ENCODE measurements at regions not wholly inside any gene's neighbourhood (a gene's known extent, or its start where the extent isn't known, plus 50 kb on each side); places are given as distances from the start of the nearest gene placed in this dataset.

DNA sequence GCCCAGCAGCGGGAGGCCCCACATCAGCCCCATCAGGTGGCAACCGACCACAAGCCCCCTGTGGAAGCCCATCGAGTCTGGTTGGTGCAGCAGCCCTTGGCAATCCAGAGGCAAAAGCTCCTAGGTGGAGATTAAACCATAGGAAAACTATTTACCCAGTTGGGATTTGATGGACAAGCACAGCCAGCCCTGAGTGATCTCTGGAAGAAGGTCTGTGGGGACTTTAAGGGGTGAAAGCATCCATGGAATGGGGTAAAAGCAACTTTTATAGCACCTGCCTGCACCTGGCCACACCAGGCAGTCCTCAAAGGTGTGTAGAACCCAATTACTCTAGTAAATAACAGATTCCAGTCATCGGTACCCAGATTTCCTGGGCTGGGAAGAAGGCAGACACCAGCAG, 206.3 kb downstream of the IGSF11 start:
- no peaks in the 10 kb centered on the region for H3K27me3 ChIP-seq (ENCODE audit: insufficient read depth, low read length, poor library complexity)
- TF ChIP-seq, protein P1, sequence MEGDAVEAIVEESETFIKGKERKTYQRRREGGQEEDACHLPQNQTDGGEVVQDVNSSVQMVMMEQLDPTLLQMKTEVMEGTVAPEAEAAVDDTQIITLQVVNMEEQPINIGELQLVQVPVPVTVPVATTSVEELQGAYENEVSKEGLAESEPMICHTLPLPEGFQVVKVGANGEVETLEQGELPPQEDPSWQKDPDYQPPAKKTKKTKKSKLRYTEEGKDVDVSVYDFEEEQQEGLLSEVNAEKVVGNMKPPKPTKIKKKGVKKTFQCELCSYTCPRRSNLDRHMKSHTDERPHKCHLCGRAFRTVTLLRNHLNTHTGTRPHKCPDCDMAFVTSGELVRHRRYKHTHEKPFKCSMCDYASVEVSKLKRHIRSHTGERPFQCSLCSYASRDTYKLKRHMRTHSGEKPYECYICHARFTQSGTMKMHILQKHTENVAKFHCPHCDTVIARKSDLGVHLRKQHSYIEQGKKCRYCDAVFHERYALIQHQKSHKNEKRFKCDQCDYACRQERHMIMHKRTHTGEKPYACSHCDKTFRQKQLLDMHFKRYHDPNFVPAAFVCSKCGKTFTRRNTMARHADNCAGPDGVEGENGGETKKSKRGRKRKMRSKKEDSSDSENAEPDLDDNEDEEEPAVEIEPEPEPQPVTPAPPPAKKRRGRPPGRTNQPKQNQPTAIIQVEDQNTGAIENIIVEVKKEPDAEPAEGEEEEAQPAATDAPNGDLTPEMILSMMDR (IDR thresholded peaks at IDR 0.05; ENCODE audit: borderline replicate concordance, extremely low read depth, low read length, poor library complexity, severe bottlenecking): no peak
- TF ChIP-seq EZH2 (IDR thresholded peaks at IDR 0.05; ENCODE audit: borderline replicate concordance, low read depth, low read length, severe bottlenecking): no peak
- no peak overlapping the region for H3K27ac ChIP-seq (ENCODE audit: low read length)
- no peak overlapping the region for H3K4me3 ChIP-seq (ENCODE audit: low read depth in 1 of 2, low read length in 2 of 2)
- no peaks in the 10 kb centered on the region for H3K36me3 ChIP-seq (ENCODE audit: insufficient read depth, low read length)
- H3K79me2 ChIP-seq (ENCODE audit: insufficient read depth, low read length): no peaks in the 10 kb centered on the region
- no peaks in the 10 kb centered on the region for H3K4me1 ChIP-seq (ENCODE audit: insufficient read depth, low read length)
- no peak overlapping the region for H3K9ac ChIP-seq (ENCODE audit: low read depth, low read length)
- H3K9me3 ChIP-seq (ENCODE audit: insufficient read depth, low read length, severe bottlenecking): no peaks in the 10 kb centered on the region
- H3K4me2 ChIP-seq (ENCODE audit: insufficient read depth, low read length): no peak overlapping the region
- ATAC-seq (ENCODE audit: insufficient read depth, low read depth): no peak
- no peak overlapping the region for H2AFZ ChIP-seq (ENCODE audit: low read depth, low read length)
- no peak for DNase-seq
- H4K20me1 ChIP-seq (ENCODE audit: insufficient read depth, low read length): no peaks in the 10 kb centered on the region

GRCh38 chr3:118833075-118833474, 201.6 kb downstream of the IGSF11 start:
- no peak overlapping the region for H3K4me2 ChIP-seq (ENCODE audit: insufficient read depth, low read length)
- H3K27me3 ChIP-seq (ENCODE audit: insufficient read depth, low read length, poor library complexity): no peaks in the 10 kb centered on the region
- no peaks in the 10 kb centered on the region for H3K9me3 ChIP-seq (ENCODE audit: insufficient read depth, low read length, severe bottlenecking)
- no peak overlapping the region for H3K9ac ChIP-seq (ENCODE audit: low read depth, low read length)
- no peaks in the 10 kb centered on the region for H4K20me1 ChIP-seq (ENCODE audit: insufficient read depth, low read length)
- H3K4me1 ChIP-seq (ENCODE audit: insufficient read depth, low read length): no peaks in the 10 kb centered on the region
- DNase-seq (no peak), ATAC-seq (ENCODE audit: insufficient read depth, low read depth) (no peak)
- H2AFZ ChIP-seq (ENCODE audit: low read depth, low read length): no peak overlapping the region
- H3K27ac ChIP-seq (ENCODE audit: low read length): no peak overlapping the region
- TF ChIP-seq, protein P1 (IDR thresholded peaks at IDR 0.05; ENCODE audit: borderline replicate concordance, extremely low read depth, low read length, poor library complexity, severe bottlenecking): no peak
- no peak for TF ChIP-seq EZH2 (IDR thresholded peaks at IDR 0.05; ENCODE audit: borderline replicate concordance, low read depth, low read length, severe bottlenecking)
- no peak overlapping the region for H3K4me3 ChIP-seq (ENCODE audit: low read depth in 1 of 2, low read length in 2 of 2)
- H3K79me2 ChIP-seq (ENCODE audit: insufficient read depth, low read length): no peaks in the 10 kb centered on the region
- no peaks in the 10 kb centered on the region for H3K36me3 ChIP-seq (ENCODE audit: insufficient read depth, low read length)

GRCh38 chr3:118838871-118839270, 195.8 kb downstream of the IGSF11 start:
- Histone ChIP-seq H3K4me3 (ENCODE audit: low read depth in 1 of 2, low read length in 2 of 2) (no peak overlapping the region), H3K27me3 (ENCODE audit: insufficient read depth, low read length, poor library complexity) (no peaks in the 10 kb centered on the region), H3K4me1 (ENCODE audit: insufficient read depth, low read length) (no peaks in the 10 kb centered on the region), H3K27ac (ENCODE audit: low read length) (no peak overlapping the region), H3K79me2 (ENCODE audit: insufficient read depth, low read length) (no peaks in the 10 kb centered on the region), H3K4me2 (ENCODE audit: insufficient read depth, low read length) (no peak overlapping the region), H3K9me3 (ENCODE audit: insufficient read depth, low read length, severe bottlenecking) (peaks cover 41% of the 10 kb centered on the region), H4K20me1 (ENCODE audit: insufficient read depth, low read length) (no peaks in the 10 kb centered on the region), H2AFZ (ENCODE audit: low read depth, low read length) (no peak overlapping the region), H3K36me3 (ENCODE audit: insufficient read depth, low read length) (no peaks in the 10 kb centered on the region), H3K9ac (ENCODE audit: low read depth, low read length) (no peak overlapping the region)
- no peak for DNase-seq
- ATAC-seq (ENCODE audit: insufficient read depth, low read depth): no peak
- TF ChIP-seq EZH2 (IDR thresholded peaks at IDR 0.05; ENCODE audit: borderline replicate concordance, low read depth, low read length, severe bottlenecking): no peak
- TF ChIP-seq, protein P1 (IDR thresholded peaks at IDR 0.05; ENCODE audit: borderline replicate concordance, extremely low read depth, low read length, poor library complexity, severe bottlenecking): no peak
